ENCODE measurements at regions not wholly inside any gene's neighbourhood (a gene's known extent, or its start where the extent isn't known, plus 50 kb on each side); places are given as distances from the start of the nearest gene placed in this dataset.
"Not testable (repeated sequence)": the region's sequence is repeated elsewhere in the genome, so short reads cannot be mapped to it uniquely, and the experiment has no call there.

DNA sequence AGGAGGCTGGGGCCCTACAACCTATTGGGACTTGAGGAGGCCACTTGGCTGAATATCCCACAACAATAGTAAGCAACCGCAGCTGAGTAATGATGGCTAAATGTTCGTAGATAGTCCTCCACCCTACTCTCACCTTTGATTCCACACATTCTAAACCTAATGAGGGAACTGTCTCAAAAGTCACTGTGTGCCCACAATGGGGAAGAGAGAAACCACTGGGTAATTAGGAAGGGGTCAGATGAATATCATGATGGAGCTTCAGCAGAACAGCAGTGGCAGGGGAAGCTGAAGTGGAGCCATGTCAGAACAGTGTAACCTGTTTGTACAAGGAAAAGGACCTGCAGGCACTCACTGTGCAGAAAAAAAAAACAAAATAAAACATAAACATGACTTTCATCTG is 81.4 kb upstream of the POMZP3 start:
- H3K27ac ChIP-seq; DNase-seq (ENCODE audit: low spot score); POLR2A ChIA-PET (ENCODE audit: low non-redundant PET); CTCF ChIA-PET: not testable (repeated sequence)

DNA sequence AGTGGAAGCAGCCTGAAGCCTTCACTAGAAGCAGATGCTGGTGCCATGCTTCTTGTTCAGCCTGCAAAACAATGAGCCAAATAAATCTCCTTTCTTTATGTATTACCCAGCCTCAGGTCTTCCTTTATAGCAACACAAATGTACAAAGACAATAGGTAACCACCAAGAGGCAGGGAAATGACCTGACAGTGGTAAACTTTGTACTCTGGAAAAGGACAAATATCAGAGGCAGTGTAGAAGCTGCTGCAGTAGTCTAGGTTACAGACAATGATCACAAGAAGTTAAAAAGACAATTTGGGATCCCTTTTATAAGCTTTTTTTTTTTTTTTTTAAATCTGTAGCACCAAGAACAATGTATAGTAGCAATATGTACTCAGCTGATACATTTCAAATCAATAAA is 76.7 kb upstream of the POMZP3 start:
- POLR2A ChIA-PET (ENCODE audit: low non-redundant PET); CTCF ChIA-PET; DNase-seq (ENCODE audit: low spot score); H3K27ac ChIP-seq: not testable (repeated sequence)

DNA sequence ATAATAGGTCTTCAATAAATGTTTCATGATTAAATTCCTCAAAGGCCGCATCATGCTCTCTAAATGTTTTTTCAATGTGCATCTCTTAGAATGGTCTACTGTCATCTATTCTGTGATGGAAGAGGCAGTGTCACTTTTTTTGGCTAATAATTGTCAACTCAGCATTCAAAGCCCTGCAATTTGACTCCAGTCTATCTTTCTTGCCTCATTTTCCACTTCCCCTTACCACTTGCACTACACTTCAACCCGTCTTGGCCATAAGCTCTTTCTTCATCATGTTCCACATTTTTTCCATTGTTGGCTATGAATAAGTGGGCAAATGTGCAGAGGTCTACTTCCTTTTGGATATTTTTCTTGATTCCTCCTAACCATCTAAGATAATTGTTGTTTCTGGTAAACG is 59.2 kb upstream of the POMZP3 start:
- DNase-seq (ENCODE audit: low spot score); H3K27ac ChIP-seq; CTCF ChIA-PET; POLR2A ChIA-PET (ENCODE audit: low non-redundant PET): not testable (repeated sequence)

GRCh38 chr7:76684737-76685136 is 57.7 kb upstream of the POMZP3 start:
- POLR2A ChIA-PET (ENCODE audit: low non-redundant PET); H3K27ac ChIP-seq; DNase-seq (ENCODE audit: low spot score); CTCF ChIA-PET: not testable (repeated sequence)

DNA sequence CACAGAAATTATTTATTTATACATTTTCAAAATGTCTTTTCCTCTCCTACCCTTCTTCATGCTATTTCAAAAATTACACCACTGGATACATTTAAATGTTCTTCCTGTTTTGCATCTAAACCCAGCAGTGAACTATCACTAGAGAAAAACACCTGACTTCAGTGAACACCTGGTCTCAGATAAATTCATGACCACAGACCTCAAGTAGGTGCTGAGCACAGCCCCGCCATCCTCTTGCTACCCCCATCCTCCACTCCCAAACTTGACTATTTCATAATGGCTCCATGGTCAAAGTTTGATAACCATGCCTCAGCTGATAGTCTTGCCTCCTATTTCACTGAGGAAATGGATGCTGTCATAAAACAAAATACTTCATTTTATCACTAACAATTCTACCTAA is 56.6 kb upstream of the POMZP3 start:
- DNase-seq (ENCODE audit: low spot score); H3K27ac ChIP-seq; CTCF ChIA-PET; POLR2A ChIA-PET (ENCODE audit: low non-redundant PET): not testable (repeated sequence)

GRCh38 chr7:76681810-76682209 is 54.7 kb upstream of the POMZP3 start:
- POLR2A ChIA-PET (ENCODE audit: low non-redundant PET); DNase-seq (ENCODE audit: low spot score); CTCF ChIA-PET; H3K27ac ChIP-seq: not testable (repeated sequence)

DNA sequence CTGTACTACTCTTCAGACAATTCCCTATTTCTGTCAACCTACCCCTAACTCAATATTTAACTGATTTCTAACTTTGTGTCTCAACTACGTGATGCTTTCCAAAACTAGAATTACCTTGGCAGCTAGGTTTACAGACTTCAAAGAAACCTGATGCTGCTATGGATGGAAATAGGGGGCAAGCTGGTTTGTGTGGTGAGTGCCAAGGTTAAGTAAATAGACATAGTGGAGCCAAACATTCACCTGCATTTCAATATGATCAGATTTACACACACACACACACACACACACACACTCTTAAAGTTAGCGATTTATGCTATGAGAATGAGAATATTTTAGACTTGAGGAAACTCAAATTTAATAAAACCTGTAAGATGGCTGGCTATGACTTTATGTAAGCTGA is 52.1 kb upstream of the POMZP3 start:
- H3K27ac ChIP-seq; DNase-seq (ENCODE audit: low spot score); POLR2A ChIA-PET (ENCODE audit: low non-redundant PET); CTCF ChIA-PET: not testable (repeated sequence)

GRCh38 chr7:76678500-76678899 is 51.4 kb upstream of the POMZP3 start:
- CTCF ChIA-PET; H3K27ac ChIP-seq; DNase-seq (ENCODE audit: low spot score); POLR2A ChIA-PET (ENCODE audit: low non-redundant PET): not testable (repeated sequence)

DNA sequence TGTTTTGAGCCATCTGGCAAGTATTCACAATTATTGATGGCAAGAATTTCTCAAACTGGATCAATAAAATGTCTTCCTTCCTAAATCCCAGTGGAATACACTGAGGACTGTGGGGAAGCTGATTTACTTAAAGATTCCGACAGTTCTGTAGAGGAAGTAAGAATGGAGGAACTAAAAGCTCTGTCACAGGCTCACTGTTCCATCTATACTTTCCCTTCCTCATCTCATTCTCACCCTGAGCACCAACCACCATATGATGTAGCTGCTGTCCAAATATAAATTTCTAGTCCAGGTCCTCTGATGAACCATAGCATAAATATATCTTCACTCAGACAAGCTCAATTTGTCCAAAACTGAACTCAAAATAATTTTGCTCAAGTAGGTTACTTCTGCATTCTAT is 49.8 kb upstream of the POMZP3 start:
- CTCF ChIA-PET; DNase-seq (ENCODE audit: low spot score); H3K27ac ChIP-seq; POLR2A ChIA-PET (ENCODE audit: low non-redundant PET): not testable (repeated sequence)
